ENCODE measurements at regions not wholly inside any gene's neighbourhood (a gene's known extent, or its start where the extent isn't known, plus 50 kb on each side); places are given as distances from the start of the nearest gene placed in this dataset.

- TF ChIP-seq ZBTB7A (IDR thresholded peaks at IDR 0.05; ENCODE audit: low read depth) (no peak), EP300 (IDR thresholded peaks at IDR 0.05; ENCODE audit: borderline replicate concordance) (no peak), TEAD4 (IDR thresholded peaks at IDR 0.05) (no peak), USF1 (IDR thresholded peaks at IDR 0.05) (no peak), YY1 (IDR thresholded peaks at IDR 0.05; ENCODE audit: low read depth) (no peak), CREB1 (IDR thresholded peaks at IDR 0.05; ENCODE audit: low read depth) (no peak), REST (IDR thresholded peaks at IDR 0.05; ENCODE audit: low read depth) (no peak), TCF12 (IDR thresholded peaks at IDR 0.05; ENCODE audit: low read depth) (no peak), RAD21 (IDR thresholded peaks at IDR 0.05; ENCODE audit: low read depth) (no peak)
Observed at GRCh38 chr1:187153047-187153446, 324.3 kb downstream of the PLA2G4A start.

GRCh38 chr1:187157115-187157514, 328.4 kb downstream of the PLA2G4A start:
- TF ChIP-seq YY1 (IDR thresholded peaks at IDR 0.05; ENCODE audit: low read depth): no peak
- TF ChIP-seq REST (IDR thresholded peaks at IDR 0.05; ENCODE audit: low read depth): no peak
- no peak for TF ChIP-seq EP300 (IDR thresholded peaks at IDR 0.05; ENCODE audit: borderline replicate concordance)
- TF ChIP-seq TAF1 (IDR thresholded peaks at IDR 0.05; ENCODE audit: low read depth): no peak
- no peak for TF ChIP-seq TEAD4 (IDR thresholded peaks at IDR 0.05)
- TF ChIP-seq FOXM1 (IDR thresholded peaks at IDR 0.05; ENCODE audit: borderline replicate concordance, low read depth): no peak
- no peak for TF ChIP-seq CEBPB (IDR thresholded peaks at IDR 0.05)
- TF ChIP-seq EGR1 (IDR thresholded peaks at IDR 0.05): no peak
- TF ChIP-seq, protein P1, sequence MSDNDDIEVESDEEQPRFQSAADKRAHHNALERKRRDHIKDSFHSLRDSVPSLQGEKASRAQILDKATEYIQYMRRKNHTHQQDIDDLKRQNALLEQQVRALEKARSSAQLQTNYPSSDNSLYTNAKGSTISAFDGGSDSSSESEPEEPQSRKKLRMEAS (IDR thresholded peaks at IDR 0.05): no peak
- no peak for TF ChIP-seq ZBTB7A (IDR thresholded peaks at IDR 0.05; ENCODE audit: low read depth)
- no peak for TF ChIP-seq USF1 (IDR thresholded peaks at IDR 0.05)

GRCh38 chr1:187157552-187157951, 328.8 kb downstream of the PLA2G4A start:
- no peak for TF ChIP-seq USF1 (IDR thresholded peaks at IDR 0.05)
- no peak for TF ChIP-seq RAD21 (IDR thresholded peaks at IDR 0.05; ENCODE audit: low read depth)
- no peak for TF ChIP-seq REST (IDR thresholded peaks at IDR 0.05; ENCODE audit: low read depth)
- no peak for TF ChIP-seq TEAD4 (IDR thresholded peaks at IDR 0.05)
- TF ChIP-seq YY1 (IDR thresholded peaks at IDR 0.05; ENCODE audit: low read depth): no peak
- TF ChIP-seq FOXM1 (IDR thresholded peaks at IDR 0.05; ENCODE audit: borderline replicate concordance, low read depth): no peak
- TF ChIP-seq TCF12 (IDR thresholded peaks at IDR 0.05; ENCODE audit: low read depth): no peak
- no peak for TF ChIP-seq ZBTB7A (IDR thresholded peaks at IDR 0.05; ENCODE audit: low read depth)
- no peak for TF ChIP-seq EP300 (IDR thresholded peaks at IDR 0.05; ENCODE audit: borderline replicate concordance)

DNA sequence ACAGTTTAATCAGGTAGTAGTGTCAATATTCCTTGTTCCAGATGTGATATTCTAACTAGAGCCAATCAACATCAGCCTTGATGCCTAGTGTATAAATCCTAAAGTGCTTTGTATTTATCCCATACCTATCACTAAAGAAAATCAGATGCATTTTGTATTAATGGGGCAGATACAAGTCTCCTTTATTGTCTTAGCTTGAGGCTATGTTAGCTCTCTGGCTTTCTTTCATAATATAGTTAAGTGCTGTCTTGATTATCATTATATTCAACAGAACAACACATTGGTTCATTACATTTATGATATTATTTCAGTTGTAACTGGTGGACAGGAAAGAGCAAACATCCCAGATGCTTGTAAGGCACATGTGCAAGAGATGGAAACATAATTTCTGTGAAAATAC, 338.8 kb downstream of the PLA2G4A start:
- no peak for TF ChIP-seq YY1 (IDR thresholded peaks at IDR 0.05; ENCODE audit: low read depth)

DNA sequence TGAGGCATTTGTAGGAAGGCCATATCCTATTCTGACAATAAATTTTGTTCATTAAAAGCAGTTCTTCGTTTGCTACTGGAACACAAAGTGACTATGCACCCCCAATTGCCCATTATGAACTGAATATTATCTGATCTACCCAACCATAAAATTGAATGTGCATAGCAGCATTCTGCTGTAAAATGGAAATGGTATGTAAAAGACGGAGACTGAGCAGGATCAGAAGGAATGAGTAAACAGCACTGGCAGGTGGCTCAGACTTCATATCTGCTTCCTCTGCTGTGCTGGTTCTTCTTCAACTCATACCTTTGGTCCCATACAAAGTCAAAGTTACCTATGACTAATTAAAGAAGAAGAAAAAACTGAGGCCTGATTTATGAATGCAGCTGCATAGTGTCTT, 339.5 kb downstream of the PLA2G4A start:
- TF ChIP-seq EP300 (IDR thresholded peaks at IDR 0.05; ENCODE audit: borderline replicate concordance): no peak
- TF ChIP-seq ZBTB7A (IDR thresholded peaks at IDR 0.05; ENCODE audit: low read depth): no peak
- no peak for TF ChIP-seq EGR1 (IDR thresholded peaks at IDR 0.05)
- TF ChIP-seq RAD21 (IDR thresholded peaks at IDR 0.05; ENCODE audit: low read depth): no peak
- TF ChIP-seq REST (IDR thresholded peaks at IDR 0.05; ENCODE audit: low read depth): no peak
- no peak for TF ChIP-seq YY1 (IDR thresholded peaks at IDR 0.05; ENCODE audit: low read depth)
- TF ChIP-seq CREB1 (IDR thresholded peaks at IDR 0.05; ENCODE audit: low read depth): no peak
- TF ChIP-seq CEBPB (IDR thresholded peaks at IDR 0.05): no peak
- no peak for TF ChIP-seq TEAD4 (IDR thresholded peaks at IDR 0.05)
- no peak for TF ChIP-seq USF1 (IDR thresholded peaks at IDR 0.05)
- TF ChIP-seq TAF1 (IDR thresholded peaks at IDR 0.05; ENCODE audit: low read depth): no peak
- no peak for TF ChIP-seq FOXM1 (IDR thresholded peaks at IDR 0.05; ENCODE audit: borderline replicate concordance, low read depth)
- TF ChIP-seq TCF12 (IDR thresholded peaks at IDR 0.05; ENCODE audit: low read depth): no peak
- TF ChIP-seq, protein P1 (IDR thresholded peaks at IDR 0.05): no peak
- no peak for TF ChIP-seq NFIC (IDR thresholded peaks at IDR 0.05)
